Ascending aorta (tissue), 2 donors: ENCODE measurements at regions not wholly inside any gene's neighbourhood (a gene's known extent, or its start where the extent isn't known, plus 50 kb on each side); places are given as distances from the start of the nearest gene placed in this dataset.

Experiments used
- DNase-seq, 2 donors: peaks; one replicate each; pipeline ENCODE4 v3.0.0-alpha.2; 2019; ENCODE audit warnings: low spot score in 2 of 2
- H3K27ac ChIP-seq, 2 donors: fragments of 200-600 bp; sonication (generic); one replicate each; pipeline ENCODE4 v1.5.1; 2016 to 2017; ENCODE audit warnings: mild to moderate bottlenecking in 1 of 2
- H3K27me3 ChIP-seq: fragments of 200-600 bp; sonication (generic); one replicate; pipeline ENCODE4 v1.5.1; 2017
- H3K36me3 ChIP-seq, 2 donors: fragments of 200-600 bp; sonication (generic); one replicate each; pipeline ENCODE4 v1.5.1; 2016
- H3K4me1 ChIP-seq, 2 donors: fragments of 200-600 bp; sonication (generic); one replicate each; pipeline ENCODE4 v1.5.1; 2016 to 2017; ENCODE audit warnings: mild to moderate bottlenecking in 1 of 2
- H3K4me3 ChIP-seq, 2 donors: fragments of 200-600 bp; sonication (generic); one replicate each; pipeline ENCODE4 v1.5.1; 2016 to 2017; ENCODE audit warnings: mild to moderate bottlenecking in 1 of 2
- H3K9me3 ChIP-seq, 2 donors: fragments of 200-600 bp; sonication (generic); one replicate each; pipeline ENCODE4 v1.5.1; 2016
- intact Hi-C: fragments of 100-400 bp; cut with DNase I; formaldehyde crosslinking; loops from one replicate; pipeline ENCODE4 v1.15.1; 2023
- TF ChIP-seq, protein P1 (sequence below), 3 experiments: fragments of 200-600 bp in 2 of 3; fragments of 450-650 bp in 1 of 3; sonication (generic) in 2 of 3; IDR thresholded peaks; one replicate each; pipeline ENCODE4 v1.5.1; 2016 to 2019; ENCODE audit warnings: antibody characterized with exemption in 3 of 3, mild to moderate bottlenecking in 1 of 3, moderate library complexity in 1 of 3

DNA sequence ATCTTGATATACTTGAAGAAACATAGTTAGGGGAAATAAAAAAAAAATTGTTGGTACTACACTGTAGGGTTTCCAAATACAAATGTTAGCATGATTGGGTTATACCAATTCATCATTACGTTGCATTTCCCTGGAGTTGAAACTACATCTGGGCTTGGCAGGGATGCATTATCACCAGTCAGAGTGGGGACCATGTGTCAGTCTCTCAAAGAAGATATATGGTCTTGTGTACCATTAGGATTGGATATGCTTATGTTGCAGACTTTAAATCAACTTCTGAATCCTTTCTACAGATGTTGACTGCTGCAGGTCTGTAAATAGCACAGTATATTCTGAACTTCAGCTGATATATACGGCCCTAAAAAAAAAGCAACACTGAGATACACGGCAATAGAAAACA, 188.5 kb downstream of the SLIT2 start:
- Histone ChIP-seq H3K36me3 (no peaks in the 10 kb centered on the region), H3K4me3 (no peak overlapping the region), H3K27ac (no peak overlapping the region), H3K9me3 (no peaks in the 10 kb centered on the region), H3K4me1 (no peaks in the 10 kb centered on the region), H3K27me3 (no peaks in the 10 kb centered on the region)
- no peak for DNase-seq
- TF ChIP-seq, protein P1, sequence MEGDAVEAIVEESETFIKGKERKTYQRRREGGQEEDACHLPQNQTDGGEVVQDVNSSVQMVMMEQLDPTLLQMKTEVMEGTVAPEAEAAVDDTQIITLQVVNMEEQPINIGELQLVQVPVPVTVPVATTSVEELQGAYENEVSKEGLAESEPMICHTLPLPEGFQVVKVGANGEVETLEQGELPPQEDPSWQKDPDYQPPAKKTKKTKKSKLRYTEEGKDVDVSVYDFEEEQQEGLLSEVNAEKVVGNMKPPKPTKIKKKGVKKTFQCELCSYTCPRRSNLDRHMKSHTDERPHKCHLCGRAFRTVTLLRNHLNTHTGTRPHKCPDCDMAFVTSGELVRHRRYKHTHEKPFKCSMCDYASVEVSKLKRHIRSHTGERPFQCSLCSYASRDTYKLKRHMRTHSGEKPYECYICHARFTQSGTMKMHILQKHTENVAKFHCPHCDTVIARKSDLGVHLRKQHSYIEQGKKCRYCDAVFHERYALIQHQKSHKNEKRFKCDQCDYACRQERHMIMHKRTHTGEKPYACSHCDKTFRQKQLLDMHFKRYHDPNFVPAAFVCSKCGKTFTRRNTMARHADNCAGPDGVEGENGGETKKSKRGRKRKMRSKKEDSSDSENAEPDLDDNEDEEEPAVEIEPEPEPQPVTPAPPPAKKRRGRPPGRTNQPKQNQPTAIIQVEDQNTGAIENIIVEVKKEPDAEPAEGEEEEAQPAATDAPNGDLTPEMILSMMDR (IDR thresholded peaks at IDR 0.05), result no peak
- intact Hi-C loops, result no loop called here

DNA sequence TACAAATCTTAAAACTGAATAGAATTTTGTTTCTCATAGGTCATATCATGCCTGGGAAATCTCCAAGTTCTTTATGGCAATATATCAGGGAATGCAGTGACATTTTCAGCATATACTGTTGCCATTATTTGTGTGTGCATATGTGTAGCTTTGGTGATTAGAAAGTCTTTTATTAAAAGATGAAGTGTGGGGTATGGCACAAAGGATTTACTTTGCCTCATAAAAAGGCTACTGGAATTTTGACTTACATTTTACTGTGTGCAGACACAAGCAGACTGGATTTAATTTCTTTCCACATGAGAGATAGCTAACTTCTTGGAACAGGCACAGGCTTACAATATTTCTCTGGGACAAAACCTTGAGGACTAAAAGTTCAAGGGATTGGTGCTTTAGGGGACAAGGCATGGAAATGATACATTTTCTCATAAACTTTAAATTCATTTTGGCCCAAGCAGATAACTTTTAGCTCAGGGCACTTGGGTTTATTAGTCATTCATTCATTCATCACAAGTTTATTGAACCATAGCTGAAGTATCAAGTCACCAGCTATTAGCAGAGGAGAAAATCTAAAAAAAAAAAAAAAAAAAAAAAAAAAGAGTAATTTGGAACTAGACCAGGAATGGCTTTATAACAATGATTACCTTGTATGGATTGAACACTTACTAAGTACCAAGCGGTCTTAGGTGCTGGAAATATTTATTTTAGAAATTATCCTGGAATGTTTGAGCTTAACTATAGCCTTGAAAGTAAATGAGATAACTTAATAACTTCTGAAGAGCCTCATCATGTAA, 191.5 kb downstream of the SLIT2 start:
- Histone ChIP-seq H3K9me3 (no peaks in the 10 kb centered on the region), H3K4me3 (no peak overlapping the region), H3K27me3 (no peaks in the 10 kb centered on the region), H3K36me3 (no peaks in the 10 kb centered on the region), H3K27ac (no peak overlapping the region), H3K4me1 (no peaks in the 10 kb centered on the region)
- TF ChIP-seq, protein P1 (IDR thresholded peaks at IDR 0.05), result no peak
- DNase-seq, result no peak
- intact Hi-C loops, result no loop called here

DNA sequence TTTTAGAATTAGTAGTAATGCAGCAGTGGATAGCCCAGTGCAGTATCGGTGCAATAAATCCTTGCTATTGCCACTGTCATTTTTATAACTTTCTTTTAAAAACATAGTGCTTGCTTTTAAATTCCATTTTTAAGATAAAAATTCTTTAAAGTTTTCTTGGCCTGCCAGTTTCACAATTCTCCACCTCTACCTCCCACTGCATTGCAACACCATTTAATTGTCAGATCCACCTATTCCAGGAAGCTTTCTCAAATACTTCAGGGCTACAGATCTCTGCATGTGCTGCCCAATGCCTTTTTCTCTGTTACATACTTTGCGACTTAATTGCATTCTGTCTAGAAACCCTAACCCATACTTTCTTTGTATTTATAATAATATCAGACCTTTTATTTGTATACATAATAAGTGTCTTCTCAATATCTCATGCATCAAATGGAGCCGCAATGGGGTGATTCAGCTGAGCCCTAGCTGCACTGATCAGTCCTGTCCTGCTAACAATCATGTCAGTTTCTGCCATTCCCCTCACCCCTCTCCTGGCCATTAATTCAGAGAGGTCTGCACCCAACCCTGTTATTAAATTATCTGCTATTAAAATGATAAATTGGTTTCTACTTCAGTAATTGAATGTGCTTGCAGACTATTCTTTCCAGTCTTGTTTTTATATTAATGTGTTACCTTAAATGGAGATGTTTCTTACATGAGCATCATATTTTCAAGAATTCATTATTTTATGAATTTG, 193.1 kb downstream of the SLIT2 start:
- H3K4me1 ChIP-seq, result no peaks in the 10 kb centered on the region
- no peak overlapping the region for H3K27ac ChIP-seq
- no peaks in the 10 kb centered on the region for H3K9me3 ChIP-seq
- H3K4me3 ChIP-seq, result no peak overlapping the region
- H3K27me3 ChIP-seq, result no peaks in the 10 kb centered on the region
- no peaks in the 10 kb centered on the region for H3K36me3 ChIP-seq
- DNase-seq, result no peak
- intact Hi-C loops, result no loop called here
- TF ChIP-seq, protein P1 (IDR thresholded peaks at IDR 0.05), result no peak

DNA sequence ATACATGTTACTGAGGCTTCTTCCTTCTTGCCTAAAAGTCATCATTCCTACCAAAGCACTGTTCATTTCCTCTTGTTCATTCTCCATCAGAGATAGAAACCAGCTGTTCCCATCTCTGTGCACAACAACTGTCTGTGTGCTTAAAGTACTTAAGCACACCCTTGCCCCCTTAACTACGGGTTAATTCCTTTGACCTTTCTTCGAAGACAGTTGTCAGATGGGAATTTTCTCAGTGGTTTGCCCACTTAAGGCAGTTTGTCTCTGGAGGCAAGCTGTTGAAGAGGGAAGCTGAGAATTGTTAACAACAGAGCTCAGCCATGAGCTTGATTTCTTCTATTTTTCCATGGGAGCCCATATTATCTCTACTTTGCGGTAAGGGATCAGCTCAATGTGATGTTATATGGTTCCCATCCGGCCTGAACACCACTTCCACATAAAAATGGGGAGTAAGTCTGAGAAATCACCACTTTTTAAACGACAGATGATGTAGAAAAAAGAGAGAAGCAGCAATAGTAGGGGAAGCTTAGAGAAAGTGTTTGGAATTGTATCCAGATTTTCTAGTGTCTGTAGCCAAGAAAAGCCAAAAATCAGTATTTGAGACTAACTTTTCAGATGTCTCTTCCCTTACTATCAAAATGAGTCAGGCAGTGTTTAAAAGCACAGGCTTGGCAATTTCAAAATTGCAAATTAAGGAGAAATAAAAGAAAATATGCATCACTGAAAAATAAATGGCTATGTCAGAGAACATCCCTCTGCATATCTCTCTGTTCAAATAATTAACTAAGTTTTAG, 194.4 kb downstream of the SLIT2 start:
- Histone ChIP-seq H3K27me3 (no peaks in the 10 kb centered on the region), H3K9me3 (no peaks in the 10 kb centered on the region), H3K4me1 (no peaks in the 10 kb centered on the region), H3K4me3 (no peak overlapping the region), H3K36me3 (no peaks in the 10 kb centered on the region), H3K27ac (no peak overlapping the region)
- TF ChIP-seq, protein P1 (IDR thresholded peaks at IDR 0.05), result no peak
- intact Hi-C loops, result no loop called here
- no peak for DNase-seq

DNA sequence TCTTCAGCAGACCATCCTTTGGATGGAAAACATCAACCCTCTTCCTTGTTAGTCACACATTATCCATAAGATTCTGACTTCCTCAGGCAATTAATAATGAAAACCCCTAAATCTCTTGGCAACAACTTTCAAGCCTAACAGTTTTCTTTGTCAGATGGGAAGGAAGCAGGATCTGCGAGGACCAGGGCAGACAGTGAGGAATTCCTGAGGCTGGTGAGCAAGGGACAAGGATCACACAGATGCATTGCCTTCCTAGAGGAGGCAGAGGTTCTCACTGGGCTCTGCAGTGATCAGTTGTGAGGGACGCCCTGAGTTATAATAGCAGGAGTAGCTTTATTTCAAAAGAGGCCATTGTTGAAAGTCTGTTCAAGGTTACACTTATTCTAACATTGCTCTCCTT, 195.4 kb downstream of the SLIT2 start:
- no peak for DNase-seq
- Histone ChIP-seq H3K36me3 (no peaks in the 10 kb centered on the region), H3K9me3 (no peaks in the 10 kb centered on the region), H3K27ac (no peak overlapping the region), H3K27me3 (no peaks in the 10 kb centered on the region), H3K4me3 (no peak overlapping the region), H3K4me1 (no peaks in the 10 kb centered on the region)
- TF ChIP-seq, protein P1 (IDR thresholded peaks at IDR 0.05), result no peak
- intact Hi-C loops, result no loop called here
